ENCODE measurements at regions not wholly inside any gene's neighbourhood (a gene's known extent, or its start where the extent isn't known, plus 50 kb on each side); places are given as distances from the start of the nearest gene placed in this dataset.

- TF ChIP-seq, protein P1, sequence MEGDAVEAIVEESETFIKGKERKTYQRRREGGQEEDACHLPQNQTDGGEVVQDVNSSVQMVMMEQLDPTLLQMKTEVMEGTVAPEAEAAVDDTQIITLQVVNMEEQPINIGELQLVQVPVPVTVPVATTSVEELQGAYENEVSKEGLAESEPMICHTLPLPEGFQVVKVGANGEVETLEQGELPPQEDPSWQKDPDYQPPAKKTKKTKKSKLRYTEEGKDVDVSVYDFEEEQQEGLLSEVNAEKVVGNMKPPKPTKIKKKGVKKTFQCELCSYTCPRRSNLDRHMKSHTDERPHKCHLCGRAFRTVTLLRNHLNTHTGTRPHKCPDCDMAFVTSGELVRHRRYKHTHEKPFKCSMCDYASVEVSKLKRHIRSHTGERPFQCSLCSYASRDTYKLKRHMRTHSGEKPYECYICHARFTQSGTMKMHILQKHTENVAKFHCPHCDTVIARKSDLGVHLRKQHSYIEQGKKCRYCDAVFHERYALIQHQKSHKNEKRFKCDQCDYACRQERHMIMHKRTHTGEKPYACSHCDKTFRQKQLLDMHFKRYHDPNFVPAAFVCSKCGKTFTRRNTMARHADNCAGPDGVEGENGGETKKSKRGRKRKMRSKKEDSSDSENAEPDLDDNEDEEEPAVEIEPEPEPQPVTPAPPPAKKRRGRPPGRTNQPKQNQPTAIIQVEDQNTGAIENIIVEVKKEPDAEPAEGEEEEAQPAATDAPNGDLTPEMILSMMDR (conservative IDR thresholded peaks at IDR 0.05): no peak
- TF ChIP-seq EZH2 (IDR thresholded peaks at IDR 0.05; ENCODE audit: low read depth): no peak
Measured at GRCh38 chr16:11402051-11402744, 56.9 kb downstream of the RMI2 start.

Data from PC-9 (cell line).